ENCODE measurements at regions not wholly inside any gene's neighbourhood (a gene's known extent, or its start where the extent isn't known, plus 50 kb on each side); places are given as distances from the start of the nearest gene placed in this dataset.

GRCh38 chrX:11056322-11057176 is 54.6 kb upstream of the HCCS start:
- DNase-seq (no peak), ATAC-seq (ENCODE audit: poor library complexity) (no peak)
- ChIA-PET POLR2A (no interaction called here), CTCF (no interaction called here)
- no peaks in the 10 kb centered on the region for H3K27me3 Mint-ChIP-seq
- H3K4me3 Mint-ChIP-seq = no peak overlapping the region
- Histone ChIP-seq H3K4me1 (ENCODE audit: insufficient read depth, low read length) (no peaks in the 10 kb centered on the region), H3K4me3 (ENCODE audit: low read length) (no peak overlapping the region), H3K9me3 (ENCODE audit: control insufficient read depth in 1 of 2, insufficient read depth in 1 of 2, low read length in 2 of 2) (no peaks in the 10 kb centered on the region), H3K27ac (ENCODE audit: low read depth in 1 of 2, low read length in 2 of 2) (no peak overlapping the region), H3K27me3 (ENCODE audit: control insufficient read depth in 1 of 2, insufficient read depth in 2 of 2, low read length in 2 of 2) (no peaks in the 10 kb centered on the region), H3K36me3 (ENCODE audit: insufficient read depth, low read length) (no peaks in the 10 kb centered on the region)
- H3K27ac Mint-ChIP-seq = no peak overlapping the region
- intact Hi-C loops (cut with DNase I, micrococcal nuclease) = no loop called here
- no peaks in the 10 kb centered on the region for H3K4me1 Mint-ChIP-seq (ENCODE audit: low read depth)
- no peak for TF ChIP-seq CTCF (IDR thresholded peaks at IDR 0.05)
- H3K36me3 Mint-ChIP-seq (ENCODE audit: low read depth) = no peaks in the 10 kb centered on the region
- H3K9me3 Mint-ChIP-seq = no peaks in the 10 kb centered on the region

GRCh38 chrX:11059933-11060332 is 51.2 kb upstream of the HCCS start:
- Histone ChIP-seq H3K4me3 (ENCODE audit: low read length) (no peak overlapping the region), H3K27ac (ENCODE audit: low read depth in 1 of 2, low read length in 2 of 2) (no peak overlapping the region), H3K9me3 (ENCODE audit: control insufficient read depth in 1 of 2, insufficient read depth in 1 of 2, low read length in 2 of 2) (no peaks in the 10 kb centered on the region), H3K4me1 (ENCODE audit: insufficient read depth, low read length) (no peaks in the 10 kb centered on the region), H3K27me3 (ENCODE audit: control insufficient read depth in 1 of 2, insufficient read depth in 2 of 2, low read length in 2 of 2) (no peaks in the 10 kb centered on the region), H3K36me3 (ENCODE audit: insufficient read depth, low read length) (no peaks in the 10 kb centered on the region)
- no peaks in the 10 kb centered on the region for H3K9me3 Mint-ChIP-seq
- ChIA-PET POLR2A (no interaction called here), CTCF (no interaction called here)
- TF ChIP-seq CTCF (IDR thresholded peaks at IDR 0.05) = no peak
- H3K36me3 Mint-ChIP-seq (ENCODE audit: low read depth) = no peaks in the 10 kb centered on the region
- no peak overlapping the region for H3K27ac Mint-ChIP-seq
- no peaks in the 10 kb centered on the region for H3K4me1 Mint-ChIP-seq (ENCODE audit: low read depth)
- ATAC-seq (ENCODE audit: poor library complexity) (no peak), DNase-seq (no peak)
- H3K27me3 Mint-ChIP-seq = no peaks in the 10 kb centered on the region
- intact Hi-C loops (cut with DNase I, micrococcal nuclease) = no loop called here
- H3K4me3 Mint-ChIP-seq = no peak overlapping the region

All from CD4-positive, alpha-beta T cell (primary cell).